GM23338 (cell line): ENCODE measurements at regions not wholly inside any gene's neighbourhood (a gene's known extent, or its start where the extent isn't known, plus 50 kb on each side); places are given as distances from the start of the nearest gene placed in this dataset.

Source experiments
- ATAC-seq: fragments of 200-7000 bp; cut with Tn5 transposase; 3 replicates; pipeline ENCODE4 v1.9.1; 2020
- DNase-seq: peaks from one replicate; pipeline ENCODE4 v3.0.0-alpha.2; 2015; ENCODE audit warnings: low spot score
- H2AFZ ChIP-seq: fragments of 200-600 bp; sonication (generic); 2 replicates; pipeline ENCODE4 v1.8.0; 2016; ENCODE audit warnings: antibody characterized with exemption, mild to moderate bottlenecking, moderate library complexity
- H3F3A ChIP-seq: fragments of 200-600 bp; sonication (generic); replicated peaks from 2 replicates; pipeline ENCODE4 v1.8.0; 2017; ENCODE audit warnings: antibody characterized with exemption, mixed run types, low read depth
- H3K27ac ChIP-seq: fragments of 200-600 bp; sonication (generic); 2 replicates; pipeline ENCODE4 v1.6.1; 2016; ENCODE audit warnings: low read depth
- H3K27me3 ChIP-seq: fragments of 200-600 bp; sonication (generic); 2 replicates; pipeline ENCODE4 v1.8.0; 2016; ENCODE audit warnings: mild to moderate bottlenecking, mixed run types, moderate library complexity; ENCODE audit not compliant: insufficient read depth
- H3K36me3 ChIP-seq: fragments of 200-600 bp; sonication (generic); 2 replicates; pipeline ENCODE4 v1.8.0; 2016; ENCODE audit warnings: mild to moderate bottlenecking; ENCODE audit not compliant: insufficient read depth
- H3K4me1 ChIP-seq: fragments of 200-600 bp; sonication (generic); 2 replicates; pipeline ENCODE4 v1.8.0; 2016; ENCODE audit warnings: mild to moderate bottlenecking, moderate library complexity; ENCODE audit not compliant: insufficient read depth
- H3K4me2 ChIP-seq: fragments of 200-600 bp; sonication (generic); 2 replicates; pipeline ENCODE4 v1.7.1; 2017; ENCODE audit warnings: mixed run types
- H3K4me3 ChIP-seq: fragments of 200-600 bp; sonication (generic); 2 replicates; pipeline ENCODE4 v1.6.1; 2016; ENCODE audit warnings: mixed run types
- H3K79me2 ChIP-seq: fragments of 200-600 bp; sonication (generic); replicated peaks from 2 replicates; pipeline ENCODE4 v1.8.0; 2017; ENCODE audit warnings: mild to moderate bottlenecking; ENCODE audit not compliant: insufficient read depth
- H3K9me2 ChIP-seq: fragments of 200-600 bp; sonication (generic); 2 replicates; pipeline ENCODE4 v1.8.0; 2017; ENCODE audit not compliant: insufficient read depth
- H4K20me1 ChIP-seq: fragments of 200-600 bp; sonication (generic); replicated peaks from 2 replicates; pipeline ENCODE4 v1.8.0; 2017; ENCODE audit warnings: mild to moderate bottlenecking; ENCODE audit not compliant: insufficient read depth
- H3K27ac Mint-ChIP-seq: 2 replicates; pipeline ENCODE4 v1.8.0; 2020; ENCODE audit warnings: inconsistent platforms, mild to moderate bottlenecking, moderate library complexity, mixed read lengths
- H3K27me3 Mint-ChIP-seq: 3 replicates; pipeline ENCODE4 v1.8.0; 2022; ENCODE audit warnings: low read depth, mild to moderate bottlenecking, moderate library complexity, mixed read lengths, inconsistent platforms; ENCODE audit not compliant: insufficient read depth, poor library complexity
- H3K36me3 Mint-ChIP-seq: 3 replicates; pipeline ENCODE4 v1.8.0; 2021; ENCODE audit warnings: low read depth, mild to moderate bottlenecking, inconsistent platforms, moderate library complexity, mixed read lengths
- H3K4me1 Mint-ChIP-seq: 3 replicates; pipeline ENCODE4 v1.8.0; 2020; ENCODE audit warnings: mild to moderate bottlenecking, inconsistent platforms, mixed read lengths
- H3K4me3 Mint-ChIP-seq: 3 replicates; pipeline ENCODE4 v1.8.0; 2021; ENCODE audit warnings: moderate library complexity, mild to moderate bottlenecking, inconsistent platforms, mixed read lengths
- H3K9me3 Mint-ChIP-seq: 3 replicates; pipeline ENCODE4 v1.8.0; 2020; ENCODE audit warnings: moderate library complexity, mild to moderate bottlenecking, inconsistent platforms, mixed read lengths
- ETS1 ChIP-seq: IDR thresholded peaks from 2 replicates; pipeline ENCODE4 v1.6.1; 2016; ENCODE audit warnings: antibody characterized with exemption
- EZH2phosphoT487 ChIP-seq: fragments of 200-600 bp; sonication (generic); IDR thresholded peaks from one replicate; pipeline ENCODE4 v1.8.1; 2018; ENCODE audit warnings: antibody characterized with exemption; ENCODE audit not compliant: unreplicated experiment
- NANOG ChIP-seq: IDR thresholded peaks from 2 replicates; pipeline ENCODE4 v1.6.1; 2016; ENCODE audit warnings: antibody characterized with exemption, borderline replicate concordance
- STAT1 ChIP-seq: IDR thresholded peaks from one replicate; pipeline ENCODE4 v1.6.1; 2016; ENCODE audit warnings: antibody characterized with exemption; ENCODE audit not compliant: unreplicated experiment
- ZNF331 ChIP-seq: fragments of 250-450 bp; sonication (Bioruptor Pico); IDR thresholded peaks from 2 replicates; pipeline ENCODE4 v1.5.0; 2020; ENCODE audit warnings: low read depth, mild to moderate bottlenecking, moderate library complexity
- ZNF462 ChIP-seq: fragments of 250-450 bp; sonication (Bioruptor Pico); IDR thresholded peaks from 2 replicates; pipeline ENCODE4 v1.5.0; 2020; ENCODE audit warnings: mild to moderate bottlenecking, moderate library complexity

GRCh38 chr1:68696221-68696620, 199.3 kb upstream of the DEPDC1 start:
- no peak for ATAC-seq

GRCh38 chr1:68703921-68704354, 207.1 kb upstream of the DEPDC1 start:
- ATAC-seq (no peak), DNase-seq (no peak)
- no peak for TF ChIP-seq ZNF462 (CRISPR knock-in tag)
- no peak for TF ChIP-seq ZNF331 (CRISPR knock-in tag)
- no peak for TF ChIP-seq NANOG
- Mint-ChIP-seq H3K27ac (no peak overlapping the region), H3K9me3 (peaks cover under 1% of the 10 kb centered on the region; the same call in 2 of the 3 replicates), H3K36me3 (no peaks in the 10 kb centered on the region), H3K4me3 (no peak overlapping the region), H3K27me3 (no peaks in the 10 kb centered on the region), H3K4me1 (no peaks in the 10 kb centered on the region)
- H3K9me2 ChIP-seq, result peaks cover 2% of the 10 kb centered on the region; the same call in 1 of the 2 replicates
- no peaks in the 10 kb centered on the region for H3K27me3 ChIP-seq
- no peak overlapping the region for H3K27ac ChIP-seq
- no peak overlapping the region for H3K4me3 ChIP-seq
- H3K36me3 ChIP-seq, result no peaks in the 10 kb centered on the region
- no peak overlapping the region for H2AFZ ChIP-seq
- H3K4me2 ChIP-seq, result no peak overlapping the region
- no peaks in the 10 kb centered on the region for H4K20me1 ChIP-seq
- no peaks in the 10 kb centered on the region for H3F3A ChIP-seq
- H3K4me1 ChIP-seq, result no peaks in the 10 kb centered on the region
- no peaks in the 10 kb centered on the region for H3K79me2 ChIP-seq

More at GRCh38 chr1:68696221-68696620, 199.3 kb upstream of the DEPDC1 start:
- Histone ChIP-seq H3K4me1 (no peaks in the 10 kb centered on the region), H3K27me3 (no peaks in the 10 kb centered on the region), H3K79me2 (no peaks in the 10 kb centered on the region), H3K4me3 (no peak overlapping the region), H4K20me1 (no peaks in the 10 kb centered on the region), H3K9me2 (no peaks in the 10 kb centered on the region), H3K36me3 (no peaks in the 10 kb centered on the region), H3K4me2 (no peak overlapping the region), H2AFZ (no peak overlapping the region), H3K27ac (no peak overlapping the region), H3F3A (no peaks in the 10 kb centered on the region)
- Mint-ChIP-seq H3K9me3 (no peaks in the 10 kb centered on the region), H3K27ac (no peak overlapping the region), H3K4me3 (no peak overlapping the region), H3K4me1 (no peaks in the 10 kb centered on the region), H3K36me3 (no peaks in the 10 kb centered on the region), H3K27me3 (no peaks in the 10 kb centered on the region)
- DNase-seq, result no peak
- no peak for TF ChIP-seq ETS1
- no peak for TF ChIP-seq STAT1
- TF ChIP-seq NANOG, result no peak
- TF ChIP-seq EZH2phosphoT487, result no peak
